22Rv1 (cell line): ENCODE measurements at regions not wholly inside any gene's neighbourhood (a gene's known extent, or its start where the extent isn't known, plus 50 kb on each side); places are given as distances from the start of the nearest gene placed in this dataset.

Source experiments
- H3K27ac ChIP-seq: fragments of 450-650 bp; 2 replicates; pipeline ENCODE4 v1.5.1; 2017
- ZFX ChIP-seq: fragments of 450-650 bp; IDR thresholded peaks from 2 replicates; pipeline ENCODE4 v1.6.1; 2017; ENCODE audit warnings: antibody characterized with exemption, borderline replicate concordance
- TF ChIP-seq, protein P1 (sequence below): fragments of 450-650 bp; IDR thresholded peaks from 2 replicates; pipeline ENCODE4 v1.5.1; 2017; ENCODE audit warnings: mild to moderate bottlenecking

- TF ChIP-seq, protein P1, sequence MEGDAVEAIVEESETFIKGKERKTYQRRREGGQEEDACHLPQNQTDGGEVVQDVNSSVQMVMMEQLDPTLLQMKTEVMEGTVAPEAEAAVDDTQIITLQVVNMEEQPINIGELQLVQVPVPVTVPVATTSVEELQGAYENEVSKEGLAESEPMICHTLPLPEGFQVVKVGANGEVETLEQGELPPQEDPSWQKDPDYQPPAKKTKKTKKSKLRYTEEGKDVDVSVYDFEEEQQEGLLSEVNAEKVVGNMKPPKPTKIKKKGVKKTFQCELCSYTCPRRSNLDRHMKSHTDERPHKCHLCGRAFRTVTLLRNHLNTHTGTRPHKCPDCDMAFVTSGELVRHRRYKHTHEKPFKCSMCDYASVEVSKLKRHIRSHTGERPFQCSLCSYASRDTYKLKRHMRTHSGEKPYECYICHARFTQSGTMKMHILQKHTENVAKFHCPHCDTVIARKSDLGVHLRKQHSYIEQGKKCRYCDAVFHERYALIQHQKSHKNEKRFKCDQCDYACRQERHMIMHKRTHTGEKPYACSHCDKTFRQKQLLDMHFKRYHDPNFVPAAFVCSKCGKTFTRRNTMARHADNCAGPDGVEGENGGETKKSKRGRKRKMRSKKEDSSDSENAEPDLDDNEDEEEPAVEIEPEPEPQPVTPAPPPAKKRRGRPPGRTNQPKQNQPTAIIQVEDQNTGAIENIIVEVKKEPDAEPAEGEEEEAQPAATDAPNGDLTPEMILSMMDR, result no peak
- TF ChIP-seq ZFX, result no peak
Measured at GRCh38 chrX:28223469-28223868, 242.2 kb upstream of the DCAF8L1 start.

GRCh38 chrX:28205905-28206304, 224.7 kb upstream of the DCAF8L1 start:
- H3K27ac ChIP-seq, result peak overlapping the region; percentile 54
- no peak for TF ChIP-seq ZFX
- TF ChIP-seq, protein P1, result no peak

More at GRCh38 chrX:28223469-28223868, 242.2 kb upstream of the DCAF8L1 start:
- H3K27ac ChIP-seq, result no peak overlapping the region

- H3K27ac ChIP-seq, result no peak overlapping the region; the same call in 1 of the 2 replicates
- no peak for TF ChIP-seq ZFX
- TF ChIP-seq, protein P1, result no peak
Measured at GRCh38 chrX:28205126-28205525, 223.9 kb upstream of the DCAF8L1 start.

GRCh38 chrX:28189011-28189410, 207.8 kb upstream of the DCAF8L1 start:
- TF ChIP-seq, protein P1, result no peak
- no peak for TF ChIP-seq ZFX
- no peak overlapping the region for H3K27ac ChIP-seq

DNA sequence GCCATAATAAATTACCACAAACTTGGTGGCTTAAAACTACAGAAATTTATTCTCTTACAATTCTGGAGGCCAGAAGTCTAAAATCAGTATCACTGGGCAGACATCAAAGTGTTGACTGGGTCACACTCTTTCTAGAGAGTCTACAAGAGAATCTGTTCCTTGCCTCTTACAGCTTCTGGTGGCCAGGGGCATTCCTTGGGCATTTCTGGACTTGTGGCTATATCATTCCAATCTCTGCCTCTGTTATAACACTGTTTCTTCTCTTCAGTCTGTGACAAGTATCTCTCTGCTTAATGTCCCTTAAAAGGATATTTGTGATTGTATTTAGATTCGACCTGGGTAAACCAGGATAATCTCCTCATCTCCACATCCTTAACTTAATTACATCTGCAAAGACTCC, 207.3 kb upstream of the DCAF8L1 start:
- no peak overlapping the region for H3K27ac ChIP-seq
- TF ChIP-seq, protein P1, result no peak
- TF ChIP-seq ZFX, result no peak

- no peak overlapping the region for H3K27ac ChIP-seq
- TF ChIP-seq, protein P1, result no peak
- TF ChIP-seq ZFX, result no peak
Measured at GRCh38 chrX:28180096-28180495, 198.8 kb upstream of the DCAF8L1 start.

- TF ChIP-seq, protein P1, result no peak
- no peak for TF ChIP-seq ZFX
- H3K27ac ChIP-seq, result no peak overlapping the region
Measured at GRCh38 chrX:28178206-28178605, 197.0 kb upstream of the DCAF8L1 start.
